IPS-15b (cell line): ENCODE measurements at regions not wholly inside any gene's neighbourhood (a gene's known extent, or its start where the extent isn't known, plus 50 kb on each side); places are given as distances from the start of the nearest gene placed in this dataset.

Source experiments
- H3K27me3 ChIP-seq: one replicate; pipeline ENCODE4 v1.6.1; 2013; ENCODE audit warnings: low read length; ENCODE audit not compliant: control insufficient read depth, insufficient read depth
- H3K36me3 ChIP-seq: one replicate; pipeline ENCODE4 v1.6.1; 2013; ENCODE audit warnings: low read length; ENCODE audit not compliant: control insufficient read depth, insufficient read depth
- H3K4me1 ChIP-seq: one replicate; pipeline ENCODE4 v1.6.1; 2013; ENCODE audit warnings: mild to moderate bottlenecking, low read length; ENCODE audit not compliant: control insufficient read depth, insufficient read depth
- H3K4me3 ChIP-seq: one replicate; pipeline ENCODE4 v1.5.1; 2013; ENCODE audit warnings: low read depth, low read length
- H3K9ac ChIP-seq: one replicate; pipeline ENCODE4 v1.6.1; 2013; ENCODE audit warnings: low read depth, mild to moderate bottlenecking, low read length
- H3K9me3 ChIP-seq: one replicate; pipeline ENCODE4 v1.6.1; 2013; ENCODE audit warnings: mild to moderate bottlenecking, low read length; ENCODE audit not compliant: control insufficient read depth, insufficient read depth

- no peak overlapping the region for H3K9ac ChIP-seq
- no peak overlapping the region for H3K4me3 ChIP-seq
- H3K9me3 ChIP-seq = no peaks in the 10 kb centered on the region
- no peaks in the 10 kb centered on the region for H3K27me3 ChIP-seq
- H3K4me1 ChIP-seq = no peaks in the 10 kb centered on the region
- H3K36me3 ChIP-seq = no peaks in the 10 kb centered on the region
These were observed 308.4 kb upstream of the POM121L12 start for GRCh38 chr7:52726986-52727385.

DNA sequence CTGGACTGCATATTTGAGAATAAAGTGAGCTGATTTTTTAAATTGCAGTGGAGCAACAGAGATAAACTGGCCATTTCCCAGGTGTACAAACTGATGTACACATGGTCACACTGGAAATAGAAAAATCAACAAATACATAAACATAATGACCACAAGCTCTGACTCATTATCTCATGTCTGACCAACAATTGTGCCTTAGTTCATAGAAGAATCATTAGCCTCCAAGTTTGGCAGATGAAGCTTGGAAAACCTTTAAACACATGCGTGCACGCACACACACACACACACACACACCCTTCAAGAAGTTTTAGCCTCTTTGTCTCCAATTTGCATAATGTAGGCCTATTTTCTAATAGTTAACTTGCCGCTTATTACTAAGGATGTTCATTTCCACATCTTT, 308.9 kb upstream of the POM121L12 start:
- H3K4me3 ChIP-seq = no peak overlapping the region
- H3K4me1 ChIP-seq = no peaks in the 10 kb centered on the region
- H3K9ac ChIP-seq = no peak overlapping the region
- no peaks in the 10 kb centered on the region for H3K27me3 ChIP-seq
- H3K36me3 ChIP-seq = no peaks in the 10 kb centered on the region
- no peaks in the 10 kb centered on the region for H3K9me3 ChIP-seq

DNA sequence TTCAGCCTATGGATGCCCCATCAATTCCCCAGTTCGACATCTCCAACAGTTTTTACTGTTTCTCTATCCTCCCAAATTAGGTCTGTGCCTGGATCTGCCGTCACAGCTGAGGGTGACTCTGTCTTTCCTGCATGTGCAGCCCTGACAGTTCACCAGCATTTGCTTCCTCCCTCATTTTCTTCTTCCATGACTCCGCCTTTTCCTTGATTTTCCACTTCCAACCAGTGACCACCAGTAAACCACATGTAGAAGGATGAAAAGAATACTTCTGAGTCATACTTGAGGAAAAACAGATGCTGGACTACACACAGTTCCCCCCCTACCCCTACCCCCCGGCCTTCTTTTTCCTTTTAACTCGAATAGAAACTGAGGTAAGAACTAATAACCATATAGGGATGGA, 311.8 kb upstream of the POM121L12 start:
- Histone ChIP-seq H3K27me3 (no peaks in the 10 kb centered on the region), H3K9me3 (no peaks in the 10 kb centered on the region), H3K36me3 (no peaks in the 10 kb centered on the region), H3K4me1 (no peaks in the 10 kb centered on the region), H3K4me3 (no peak overlapping the region), H3K9ac (no peak overlapping the region)

DNA sequence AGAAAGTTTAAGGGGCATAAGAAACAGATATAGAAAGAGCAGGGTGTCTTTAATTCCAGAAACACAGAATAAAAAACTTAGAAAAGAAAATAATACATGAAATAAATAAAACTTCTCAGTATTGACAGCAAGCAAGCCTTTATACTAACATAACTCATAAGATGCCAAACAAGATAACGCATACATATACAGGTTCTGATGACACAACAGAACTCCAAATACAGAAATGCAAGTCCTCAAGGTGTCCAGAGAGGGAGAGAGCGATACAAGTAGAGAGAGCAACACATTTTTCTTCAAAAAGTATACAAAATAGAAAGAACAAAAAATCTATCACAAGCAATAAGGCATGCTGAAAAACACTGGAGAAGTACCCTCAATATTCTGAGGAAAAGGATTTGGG, 314.6 kb upstream of the POM121L12 start:
- Histone ChIP-seq H3K4me3 (no peak overlapping the region), H3K9me3 (no peaks in the 10 kb centered on the region), H3K9ac (no peak overlapping the region), H3K27me3 (no peaks in the 10 kb centered on the region), H3K4me1 (no peaks in the 10 kb centered on the region), H3K36me3 (no peaks in the 10 kb centered on the region)

DNA sequence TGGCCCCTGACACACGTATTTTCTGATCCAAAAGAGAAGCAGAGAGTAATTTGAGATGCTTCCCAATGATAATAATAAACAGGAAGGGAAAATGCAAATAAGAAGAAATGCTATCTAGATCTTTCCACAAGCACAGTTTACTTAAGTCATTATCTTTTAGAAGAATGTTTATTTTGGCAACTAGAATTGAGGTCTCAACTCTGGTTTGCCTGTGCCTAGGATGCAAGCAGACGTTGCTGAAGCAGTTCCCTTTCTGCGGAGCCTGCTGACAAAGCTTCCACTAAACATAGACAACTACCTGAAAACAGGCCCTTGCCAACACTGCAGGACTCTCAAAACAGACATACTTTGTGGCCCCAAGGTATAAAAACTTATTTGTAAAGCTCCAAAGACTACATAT, 315.8 kb upstream of the POM121L12 start:
- Histone ChIP-seq H3K4me3 (no peak overlapping the region), H3K36me3 (no peaks in the 10 kb centered on the region), H3K4me1 (no peaks in the 10 kb centered on the region), H3K27me3 (no peaks in the 10 kb centered on the region), H3K9ac (no peak overlapping the region), H3K9me3 (no peaks in the 10 kb centered on the region)

DNA sequence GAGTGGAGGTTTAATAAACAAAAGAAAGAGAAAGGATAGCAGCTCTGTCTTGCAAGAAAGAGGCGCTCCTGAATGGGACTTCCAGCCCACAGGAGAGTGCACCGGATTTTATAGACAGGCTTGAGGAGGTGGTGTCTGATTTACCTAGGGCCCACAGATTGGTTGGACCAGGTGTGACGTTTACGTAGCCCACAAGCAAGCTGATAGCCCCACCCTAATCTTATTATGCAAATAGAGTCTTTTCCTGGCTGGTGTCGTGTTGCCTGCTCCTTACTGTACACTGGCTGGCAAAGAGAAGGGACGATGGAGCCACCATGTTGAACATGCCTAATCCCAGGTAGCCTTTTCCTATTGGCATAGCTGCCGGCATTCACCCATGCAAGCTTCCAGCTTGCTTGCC, 319.7 kb upstream of the POM121L12 start:
- no peaks in the 10 kb centered on the region for H3K36me3 ChIP-seq
- no peak overlapping the region for H3K4me3 ChIP-seq
- no peaks in the 10 kb centered on the region for H3K4me1 ChIP-seq
- no peak overlapping the region for H3K9ac ChIP-seq
- peaks cover 3% of the 10 kb centered on the region for H3K9me3 ChIP-seq
- H3K27me3 ChIP-seq = no peaks in the 10 kb centered on the region

GRCh38 chr7:52712938-52713337, 322.5 kb upstream of the POM121L12 start:
- H3K4me1 ChIP-seq = no peaks in the 10 kb centered on the region
- H3K9me3 ChIP-seq = peaks cover 3% of the 10 kb centered on the region
- no peaks in the 10 kb centered on the region for H3K27me3 ChIP-seq
- no peaks in the 10 kb centered on the region for H3K36me3 ChIP-seq
- H3K4me3 ChIP-seq = no peak overlapping the region
- H3K9ac ChIP-seq = no peak overlapping the region

DNA sequence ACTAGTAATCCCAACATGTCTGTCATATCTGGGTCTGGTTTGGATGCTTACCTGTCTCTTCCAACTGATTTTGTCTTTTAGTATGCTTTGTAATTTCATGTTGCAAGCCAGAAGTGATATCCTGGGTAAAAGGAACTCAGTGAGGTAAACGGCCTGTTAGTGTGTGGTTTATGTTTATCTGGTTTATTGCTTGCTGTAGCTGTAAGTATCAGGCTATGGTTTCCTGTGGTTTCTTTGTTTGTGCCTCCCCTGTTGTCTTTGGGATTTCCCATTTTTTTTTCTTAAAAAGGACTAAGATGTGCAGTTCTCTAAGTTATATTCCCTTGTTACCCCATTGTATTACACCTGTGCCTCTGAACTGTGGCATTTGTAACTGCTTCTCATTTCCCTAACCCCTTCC, 323.5 kb upstream of the POM121L12 start:
- no peaks in the 10 kb centered on the region for H3K27me3 ChIP-seq
- H3K4me1 ChIP-seq = no peaks in the 10 kb centered on the region
- peaks cover 3% of the 10 kb centered on the region for H3K9me3 ChIP-seq
- H3K9ac ChIP-seq = no peak overlapping the region
- no peaks in the 10 kb centered on the region for H3K36me3 ChIP-seq
- no peak overlapping the region for H3K4me3 ChIP-seq

GRCh38 chr7:52708846-52709245, 326.6 kb upstream of the POM121L12 start:
- no peaks in the 10 kb centered on the region for H3K4me1 ChIP-seq
- no peak overlapping the region for H3K9ac ChIP-seq
- H3K9me3 ChIP-seq = peaks cover 3% of the 10 kb centered on the region
- H3K4me3 ChIP-seq = no peak overlapping the region
- no peaks in the 10 kb centered on the region for H3K27me3 ChIP-seq
- H3K36me3 ChIP-seq = no peaks in the 10 kb centered on the region

DNA sequence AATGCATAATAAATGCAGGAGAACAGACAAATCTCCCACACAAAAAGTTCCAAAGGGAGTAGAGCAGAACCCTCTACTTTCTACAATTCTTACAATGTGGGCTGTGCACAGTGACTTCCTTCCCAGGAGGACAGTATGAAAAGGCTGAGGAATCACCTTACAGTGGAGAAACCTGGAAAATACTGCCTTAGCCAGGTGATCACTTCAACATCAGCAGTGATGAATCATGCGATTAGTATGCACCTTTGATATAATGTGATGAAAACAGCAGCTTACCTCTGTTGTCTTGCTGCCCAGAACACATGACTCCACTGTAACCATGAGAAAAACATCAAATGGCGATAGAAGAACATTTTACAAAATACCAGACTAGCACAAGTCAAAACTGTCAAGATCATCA, 329.7 kb upstream of the POM121L12 start:
- Histone ChIP-seq H3K27me3 (no peaks in the 10 kb centered on the region), H3K4me1 (no peaks in the 10 kb centered on the region)

GRCh38 chr7:52700349-52700748, 335.1 kb upstream of the POM121L12 start:
- Histone ChIP-seq H3K4me1 (peaks cover 4% of the 10 kb centered on the region), H3K9me3 (no peaks in the 10 kb centered on the region), H3K27me3 (no peaks in the 10 kb centered on the region), H3K9ac (no peak overlapping the region), H3K36me3 (no peaks in the 10 kb centered on the region), H3K4me3 (no peak overlapping the region)

More for the DNA sequence above, 329.7 kb upstream of the POM121L12 start:
- H3K9ac ChIP-seq = no peak overlapping the region
- H3K9me3 ChIP-seq = no peaks in the 10 kb centered on the region
- no peaks in the 10 kb centered on the region for H3K36me3 ChIP-seq
- no peak overlapping the region for H3K4me3 ChIP-seq

GRCh38 chr7:52695973-52696595, 339.3 kb upstream of the POM121L12 start:
- Histone ChIP-seq H3K4me3 (no peak overlapping the region), H3K27me3 (no peaks in the 10 kb centered on the region), H3K4me1 (peaks cover 4% of the 10 kb centered on the region), H3K36me3 (no peaks in the 10 kb centered on the region), H3K9me3 (no peaks in the 10 kb centered on the region), H3K9ac (no peak overlapping the region)
